Fibroblast of lung (primary cell): ENCODE measurements at regions not wholly inside any gene's neighbourhood (a gene's known extent, or its start where the extent isn't known, plus 50 kb on each side); places are given as distances from the start of the nearest gene placed in this dataset.

Experiments used
- CTCF ChIP-seq, 2 donors: IDR thresholded peaks in 1 of 2; conservative IDR thresholded peaks in 1 of 2; 1 replicate in 1 of 2; 2 replicates in 1 of 2; pipeline ENCODE4 v1.5.1; 2011 to 2012; ENCODE audit warnings: low read length in 2 of 2, control low read depth in 1 of 2, inconsistent platforms in 1 of 2, low read depth in 1 of 2, mild to moderate bottlenecking in 1 of 2
- EZH2 ChIP-seq: IDR thresholded peaks from 2 replicates; pipeline ENCODE4 v1.5.1; 2012; ENCODE audit warnings: low read length, control low read depth, mild to moderate bottlenecking; ENCODE audit errors: missing control alignments

- TF ChIP-seq CTCF (conservative IDR thresholded peaks at IDR 0.05 in 1 of 2, IDR thresholded peaks at IDR 0.05 in 1 of 2; ENCODE audit: low read depth in 1 of 2, low read length in 2 of 2) (no peak), EZH2 (no peak)
Observed at GRCh38 chr2:160941290-160941846, 218.9 kb upstream of the TANK start.
